HG03565 (cell line): ENCODE measurements at regions not wholly inside any gene's neighbourhood (a gene's known extent, or its start where the extent isn't known, plus 50 kb on each side); places are given as distances from the start of the nearest gene placed in this dataset.

Experiments
- ATAC-seq: cut with Tn5 transposase; IDR thresholded peaks from one replicate; pipeline ENCODE4 v1.9.1; 2021; ENCODE audit warnings: mild to moderate bottlenecking, moderate library complexity; ENCODE audit not compliant: unreplicated experiment

- ATAC-seq, result peak; percentile 58
Measured at GRCh38 chr3:177300039-177300833, 103.0 kb upstream of the TBL1XR1 start.

- ATAC-seq, result no peak
Measured at GRCh38 chr3:177300842-177301241, 103.6 kb upstream of the TBL1XR1 start.

- no peak for ATAC-seq
Measured at GRCh38 chr3:177306252-177306651, 109.0 kb upstream of the TBL1XR1 start.

GRCh38 chr3:177307391-177307790 is 110.1 kb upstream of the TBL1XR1 start:
- no peak for ATAC-seq

- ATAC-seq, result no peak
Measured at GRCh38 chr3:177307826-177308225, 110.5 kb upstream of the TBL1XR1 start.

- ATAC-seq, result no peak
Measured at GRCh38 chr3:177308286-177308685, 111.0 kb upstream of the TBL1XR1 start.

GRCh38 chr3:177308911-177309310 is 111.6 kb upstream of the TBL1XR1 start:
- ATAC-seq, result no peak

- no peak for ATAC-seq
Measured at GRCh38 chr3:177312491-177312890, 115.2 kb upstream of the TBL1XR1 start.

- peak; percentile 85 for ATAC-seq
Measured at GRCh38 chr3:177314897-177315296, 117.6 kb upstream of the TBL1XR1 start.

GRCh38 chr3:177317247-177317646 is 120.0 kb upstream of the TBL1XR1 start:
- ATAC-seq, result no peak

GRCh38 chr3:177318559-177318958 is 121.3 kb upstream of the TBL1XR1 start:
- no peak for ATAC-seq

GRCh38 chr3:177320765-177321247 is 123.5 kb upstream of the TBL1XR1 start:
- peak; percentile 47 for ATAC-seq

- ATAC-seq, result no peak
Measured at GRCh38 chr3:177321819-177322218, 124.5 kb upstream of the TBL1XR1 start.

GRCh38 chr3:177322881-177323280 is 125.6 kb upstream of the TBL1XR1 start:
- ATAC-seq, result no peak

- no peak for ATAC-seq
Measured at GRCh38 chr3:177329854-177330253, 132.6 kb upstream of the TBL1XR1 start.

GRCh38 chr3:177330779-177331178 is 133.5 kb upstream of the TBL1XR1 start:
- ATAC-seq, result no peak

GRCh38 chr3:177331203-177331835 is 134.0 kb upstream of the TBL1XR1 start:
- no peak for ATAC-seq

GRCh38 chr3:177332955-177333354 is 135.7 kb upstream of the TBL1XR1 start:
- no peak for ATAC-seq

- no peak for ATAC-seq
Measured at GRCh38 chr3:177333533-177334520, 136.5 kb upstream of the TBL1XR1 start.

GRCh38 chr3:177334803-177335202 is 137.5 kb upstream of the TBL1XR1 start:
- ATAC-seq, result no peak

- no peak for ATAC-seq
Measured at GRCh38 chr3:177335728-177336127, 138.4 kb upstream of the TBL1XR1 start.
